ENCODE measurements at regions not wholly inside any gene's neighbourhood (a gene's known extent, or its start where the extent isn't known, plus 50 kb on each side); places are given as distances from the start of the nearest gene placed in this dataset.

GRCh38 chr12:34291426-34291901 lies 269.2 kb downstream of the ALG10 start:
- no peak for DNase-seq (ENCODE audit: low spot score)

GRCh38 chr12:34292736-34293625 lies 270.7 kb downstream of the ALG10 start:
- DNase-seq (ENCODE audit: low spot score): no peak

GRCh38 chr12:34294137-34294536 lies 271.8 kb downstream of the ALG10 start:
- DNase-seq (ENCODE audit: low spot score): no peak

- no peak for DNase-seq (ENCODE audit: low spot score)
Measured at GRCh38 chr12:34294671-34295365, 272.5 kb downstream of the ALG10 start.

GRCh38 chr12:34295366-34296142 lies 273.3 kb downstream of the ALG10 start:
- DNase-seq (ENCODE audit: low spot score): no peak

DNA sequence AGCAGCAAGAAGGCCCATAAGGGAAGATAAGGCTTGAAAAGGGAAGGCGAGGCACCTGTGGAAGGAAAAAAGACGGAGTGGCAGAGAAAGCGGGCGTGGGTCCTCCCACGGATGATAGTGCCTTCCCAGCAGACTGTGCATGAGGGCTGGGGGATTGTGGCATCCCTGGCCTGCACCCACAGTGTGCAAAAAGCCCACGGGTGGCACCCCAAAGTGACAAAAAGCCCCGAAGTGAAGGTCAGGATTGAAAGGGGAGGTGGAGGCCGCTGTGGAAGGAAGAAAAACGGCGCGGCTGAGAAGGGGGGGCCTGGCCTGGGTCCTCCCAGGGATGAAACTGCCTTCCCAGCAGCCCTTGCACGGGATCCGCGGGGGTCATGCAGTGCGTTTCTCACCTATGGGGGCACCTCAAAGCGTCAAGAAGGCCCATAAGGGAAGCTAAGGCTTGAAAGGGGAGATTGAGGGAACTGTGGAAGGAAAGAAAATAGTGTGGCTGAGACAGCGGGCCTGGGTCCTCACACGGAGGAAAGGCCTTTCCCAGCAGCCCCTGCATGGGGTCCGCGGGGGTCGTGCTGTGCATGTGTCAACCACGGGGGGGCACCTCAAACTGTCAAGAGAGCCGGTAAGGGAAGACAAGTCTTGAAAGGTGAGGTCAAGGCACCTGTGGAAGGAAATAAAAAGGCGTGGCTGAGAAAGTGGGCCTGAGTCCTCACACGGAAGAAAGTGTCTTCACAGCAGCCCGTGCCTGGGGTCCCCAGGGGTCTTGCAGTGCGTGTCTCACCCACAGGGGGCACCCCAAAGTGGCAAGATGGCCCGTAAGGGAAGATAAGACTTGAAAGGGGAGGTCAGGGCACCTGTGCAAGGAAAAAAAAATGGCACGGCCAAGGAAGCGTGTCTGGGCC lies 274.1 kb downstream of the ALG10 start:
- DNase-seq (ENCODE audit: low spot score): no peak

GRCh38 chr12:34297126-34297789 lies 275.0 kb downstream of the ALG10 start:
- DNase-seq (ENCODE audit: low spot score): no peak

DNA sequence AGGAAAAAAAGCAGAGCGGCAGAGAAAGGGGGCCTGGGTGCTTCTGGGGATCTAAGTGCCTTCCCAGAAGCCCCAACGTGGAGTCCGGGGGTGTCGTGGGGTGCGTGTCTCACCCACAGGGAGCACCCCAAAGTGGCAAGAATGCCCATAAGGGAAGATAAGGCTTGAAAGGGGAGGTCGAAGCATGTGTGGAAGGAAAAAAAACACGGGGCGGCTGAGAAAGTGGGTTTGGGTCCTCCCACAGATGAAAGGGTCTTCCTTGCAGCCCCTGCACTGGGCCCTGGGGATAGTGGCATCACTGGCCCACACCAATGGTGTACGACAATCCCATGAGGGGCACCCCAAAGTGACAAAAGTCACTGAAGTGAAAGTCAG lies 275.5 kb downstream of the ALG10 start:
- DNase-seq (ENCODE audit: low spot score): no peak

- no peak for DNase-seq (ENCODE audit: low spot score)
Measured at GRCh38 chr12:34298176-34298970, 276.1 kb downstream of the ALG10 start.

GRCh38 chr12:34298971-34299801 lies 276.9 kb downstream of the ALG10 start:
- no peak for DNase-seq (ENCODE audit: low spot score)

GRCh38 chr12:34299802-34300193 lies 277.5 kb downstream of the ALG10 start:
- DNase-seq (ENCODE audit: low spot score): no peak

- DNase-seq (ENCODE audit: low spot score): no peak
Measured at GRCh38 chr12:34300376-34301250, 278.3 kb downstream of the ALG10 start.

- DNase-seq (ENCODE audit: low spot score): no peak
Measured at GRCh38 chr12:34301251-34302130, 279.2 kb downstream of the ALG10 start.

DNA sequence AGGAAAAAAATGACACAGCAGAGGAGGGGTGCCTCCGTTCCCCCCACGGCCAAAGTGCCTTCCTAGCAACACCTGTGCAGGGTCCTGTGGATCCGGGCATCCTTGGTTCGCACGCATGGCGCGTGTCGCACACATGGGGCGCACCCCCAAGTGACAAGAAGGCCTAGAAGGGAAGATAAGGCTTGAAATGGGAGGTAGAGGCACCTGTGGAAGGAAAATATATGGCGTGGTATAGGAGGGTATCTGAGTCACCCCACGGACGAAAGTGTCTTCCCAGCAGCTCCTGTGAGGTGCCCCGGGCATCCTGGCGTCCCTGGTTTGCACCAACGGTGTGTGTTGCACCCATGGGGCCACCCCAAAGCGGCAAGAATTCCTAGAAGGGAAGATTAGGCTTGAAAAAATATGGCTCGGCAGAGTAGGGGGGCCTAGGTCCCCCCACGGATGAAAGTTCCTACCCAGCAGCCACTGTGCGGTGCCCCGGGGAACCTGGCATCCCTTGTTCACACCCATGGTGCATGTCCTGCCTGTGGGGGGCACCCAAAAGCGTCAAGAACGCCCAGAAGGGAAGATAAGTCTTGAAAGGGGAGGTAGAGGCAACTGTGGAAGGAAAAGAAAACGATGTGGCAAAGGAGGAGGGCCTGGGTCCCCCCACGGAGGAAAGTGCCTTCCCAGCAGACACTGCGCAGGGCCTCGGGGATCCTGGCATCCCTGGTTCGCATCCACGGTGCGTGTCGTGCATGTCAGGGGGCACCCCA lies 280.0 kb downstream of the ALG10 start:
- no peak for DNase-seq (ENCODE audit: low spot score)

GRCh38 chr12:34303091-34303870 lies 281.0 kb downstream of the ALG10 start:
- no peak for DNase-seq (ENCODE audit: low spot score)

GRCh38 chr12:34304001-34304400 lies 281.7 kb downstream of the ALG10 start:
- DNase-seq (ENCODE audit: low spot score): no peak
